ENCODE measurements at regions not wholly inside any gene's neighbourhood (a gene's known extent, or its start where the extent isn't known, plus 50 kb on each side); places are given as distances from the start of the nearest gene placed in this dataset.

GRCh38 chr13:111925146-111925875 is 141.6 kb upstream of the SOX1 start:
- no peak for DNase-seq

- no peak for DNase-seq
Measured at GRCh38 chr13:111926501-111927180, 140.3 kb upstream of the SOX1 start.

DNA sequence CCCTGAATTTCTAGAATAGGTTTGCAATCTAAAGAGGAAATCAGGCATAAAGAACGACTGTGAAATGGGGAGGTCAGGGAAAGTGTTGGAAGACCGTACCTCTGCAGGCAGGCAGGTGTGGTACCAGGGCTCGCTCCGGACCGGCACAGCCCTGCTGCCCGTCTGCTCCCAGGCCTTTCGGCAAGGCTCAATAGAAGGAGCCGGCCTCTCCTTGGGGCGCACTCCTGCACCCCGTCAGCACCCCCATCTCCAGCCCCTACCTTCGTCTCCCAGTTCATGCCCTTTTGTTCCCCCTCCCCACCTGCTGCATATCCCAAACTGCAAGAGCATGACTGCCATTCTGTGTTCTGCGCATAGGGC is 139.8 kb upstream of the SOX1 start:
- no peak for DNase-seq

GRCh38 chr13:111929036-111929616 is 137.8 kb upstream of the SOX1 start:
- no peak for DNase-seq

DNA sequence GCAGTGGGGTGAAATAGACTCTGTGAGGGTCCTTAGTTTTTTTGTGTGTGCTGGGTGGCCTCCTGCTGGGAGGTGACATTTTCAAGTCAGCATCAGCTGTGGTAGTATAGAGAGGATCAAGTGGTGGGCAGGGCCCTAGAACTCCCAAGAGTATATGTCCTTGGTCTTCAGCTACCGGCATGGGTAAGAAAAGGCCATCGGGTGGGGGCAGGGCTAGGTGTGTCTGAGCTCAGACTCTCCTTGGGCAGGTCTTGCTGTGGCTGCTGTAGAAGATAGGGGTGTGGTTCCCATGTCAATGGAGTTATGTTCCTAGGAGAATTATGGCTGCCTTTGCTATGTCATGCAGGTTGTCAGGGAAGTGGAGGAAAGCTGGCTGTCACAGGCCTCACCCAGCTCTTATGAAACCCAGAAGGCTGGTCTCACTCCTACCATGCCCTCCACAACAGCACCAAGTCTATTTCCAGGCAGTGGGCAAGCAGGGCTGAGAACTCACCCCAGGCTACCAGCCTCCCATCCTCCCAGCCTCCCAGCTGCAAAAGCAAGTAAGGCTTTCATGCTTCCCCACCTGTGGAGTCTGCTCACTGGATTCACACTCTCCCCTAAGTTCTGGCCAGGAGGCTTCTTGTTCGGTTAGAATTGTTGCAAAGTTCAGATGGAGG is 130.6 kb upstream of the SOX1 start:
- no peak for DNase-seq

GRCh38 chr13:111937777-111938311 is 129.1 kb upstream of the SOX1 start:
- DNase-seq: peak in 1 of 2 donors; percentile 9

DNA sequence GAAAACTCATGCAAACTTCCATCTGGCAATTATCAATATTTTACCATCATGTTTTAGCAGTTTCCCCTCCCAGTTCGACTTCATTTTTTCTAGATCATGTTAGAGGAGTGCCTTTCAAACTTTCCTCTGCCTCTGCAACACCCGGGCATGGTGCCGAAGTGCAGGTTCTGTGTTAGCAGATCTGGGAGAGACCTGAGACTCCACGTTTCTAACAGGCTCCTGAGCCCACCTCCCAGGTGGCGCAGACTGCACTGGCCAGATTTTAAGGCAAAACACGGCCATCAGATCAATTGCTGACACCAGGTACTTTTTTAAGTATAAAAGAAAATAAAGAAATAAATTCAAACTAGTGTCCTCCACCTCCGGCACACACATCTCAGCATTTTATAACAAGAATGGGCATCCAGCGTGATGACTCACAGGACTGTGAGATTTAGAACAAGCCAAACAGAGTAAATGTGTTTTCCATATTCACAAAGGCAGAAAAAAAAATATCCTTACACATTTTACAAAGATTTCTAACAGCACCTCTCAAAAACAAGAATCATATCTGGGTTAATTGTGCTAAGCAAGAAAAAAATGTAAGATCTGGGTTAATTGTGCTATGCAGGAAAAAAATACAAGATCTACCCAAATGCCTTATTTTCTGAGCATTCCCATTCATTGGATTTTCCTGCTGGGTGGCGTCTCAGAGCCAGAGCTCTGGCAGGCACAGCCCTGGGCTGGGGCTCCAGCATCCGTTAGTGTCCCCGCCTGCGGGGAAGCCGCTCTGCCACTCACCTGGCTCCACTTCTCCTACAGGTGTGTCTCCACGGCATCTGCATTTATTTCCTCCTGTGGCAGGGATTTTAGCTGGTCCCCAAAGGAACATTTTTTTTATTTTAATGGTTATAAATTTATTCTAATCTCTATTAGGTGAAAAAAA is 127.9 kb upstream of the SOX1 start:
- DNase-seq: no peak

DNA sequence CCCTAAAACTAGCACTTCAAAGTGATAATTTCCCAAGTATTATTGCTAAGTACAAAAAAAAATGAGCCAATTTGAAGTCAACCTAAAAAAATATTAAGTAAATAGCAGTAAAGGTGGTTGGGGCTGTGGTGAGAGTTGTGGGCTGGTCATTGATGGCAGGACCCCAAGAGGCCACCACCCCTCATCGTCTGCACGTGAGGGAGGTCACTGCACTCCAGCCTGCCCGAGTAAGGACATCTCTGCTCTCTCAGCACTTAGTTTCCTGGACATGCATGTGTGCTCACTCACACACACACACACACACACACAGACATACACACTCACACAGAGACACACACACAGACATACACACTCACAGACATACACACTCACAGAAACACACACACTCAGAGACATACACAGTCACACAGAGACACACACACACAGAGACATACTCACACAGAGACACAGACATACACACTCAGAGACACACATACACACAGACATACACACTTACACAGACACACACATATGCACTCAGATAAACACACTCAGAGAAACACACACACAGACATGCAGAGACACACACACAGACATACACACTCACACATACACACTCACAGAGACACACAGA is 127.2 kb upstream of the SOX1 start:
- DNase-seq: no peak

- no peak for DNase-seq
Measured at GRCh38 chr13:111940892-111941291, 126.1 kb upstream of the SOX1 start.

DNA sequence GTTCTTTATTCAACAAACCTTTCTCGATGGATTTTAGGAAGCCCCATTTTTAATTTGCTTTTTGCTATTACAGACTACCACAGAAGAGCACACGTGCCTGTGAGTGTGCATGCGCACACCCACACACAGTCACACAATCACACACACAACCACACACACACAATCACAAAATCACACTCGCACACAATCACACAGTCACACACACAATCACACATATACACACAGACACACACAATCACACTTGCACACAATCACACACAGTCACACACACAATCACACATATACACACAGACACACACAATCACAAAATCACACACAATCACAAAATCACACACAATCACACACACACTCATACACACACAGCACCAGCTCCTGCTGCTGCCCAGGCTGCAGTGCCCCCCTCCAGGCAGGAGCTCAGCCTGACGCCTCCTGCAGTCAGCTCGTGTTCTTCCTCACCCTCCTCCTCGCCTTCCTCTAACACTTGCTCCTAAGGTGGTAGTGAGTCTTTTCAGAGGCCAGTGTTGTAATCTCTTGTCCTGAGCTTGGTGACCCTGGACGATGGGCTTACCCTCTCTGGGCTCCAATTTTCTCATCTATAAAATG is 125.0 kb upstream of the SOX1 start:
- no peak for DNase-seq

GRCh38 chr13:111943229-111943795 is 123.6 kb upstream of the SOX1 start:
- no peak for DNase-seq

DNA sequence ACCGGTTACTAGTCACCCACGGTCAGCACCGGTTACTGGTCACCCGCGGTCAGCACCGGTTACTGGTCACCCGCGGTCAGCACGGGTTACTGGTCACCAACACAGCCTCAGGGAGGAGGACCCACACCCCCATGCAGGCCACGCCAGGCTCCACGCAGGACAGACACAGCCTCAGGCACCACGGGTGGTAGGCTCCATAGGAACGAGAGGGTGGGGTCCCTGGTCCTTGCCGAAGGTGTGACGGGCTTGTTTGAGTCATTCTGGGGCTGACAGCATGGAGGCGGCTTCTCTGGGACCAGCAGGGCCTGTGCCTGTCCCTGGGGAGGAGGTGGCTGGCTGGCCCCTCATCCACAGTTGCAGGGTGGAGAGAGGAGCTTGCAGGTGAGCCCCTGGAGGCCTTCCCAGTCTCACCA is 122.8 kb upstream of the SOX1 start:
- DNase-seq: no peak

DNA sequence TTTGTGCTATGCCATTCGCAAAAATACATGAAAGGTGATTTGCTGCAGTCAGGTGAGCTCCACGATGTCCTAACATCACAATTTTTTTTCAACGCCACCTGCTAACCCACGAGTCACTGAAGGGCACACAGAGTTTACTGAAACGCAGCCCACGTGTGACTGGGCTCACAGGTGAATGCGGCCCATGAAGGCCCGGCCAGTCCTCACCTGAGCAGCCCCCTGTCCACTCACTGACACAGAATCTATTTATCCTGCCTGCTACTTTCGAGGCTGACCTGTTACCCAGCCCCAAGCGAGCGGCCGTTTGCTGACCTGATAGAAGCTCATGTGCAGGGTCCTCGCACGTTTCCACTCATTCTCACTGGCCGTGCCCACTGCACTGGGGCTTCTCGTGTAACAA is 121.9 kb upstream of the SOX1 start:
- no peak for DNase-seq

GRCh38 chr13:111946214-111946613 is 120.7 kb upstream of the SOX1 start:
- no peak for DNase-seq

GRCh38 chr13:111947026-111947810 is 119.7 kb upstream of the SOX1 start:
- DNase-seq: no peak

DNA sequence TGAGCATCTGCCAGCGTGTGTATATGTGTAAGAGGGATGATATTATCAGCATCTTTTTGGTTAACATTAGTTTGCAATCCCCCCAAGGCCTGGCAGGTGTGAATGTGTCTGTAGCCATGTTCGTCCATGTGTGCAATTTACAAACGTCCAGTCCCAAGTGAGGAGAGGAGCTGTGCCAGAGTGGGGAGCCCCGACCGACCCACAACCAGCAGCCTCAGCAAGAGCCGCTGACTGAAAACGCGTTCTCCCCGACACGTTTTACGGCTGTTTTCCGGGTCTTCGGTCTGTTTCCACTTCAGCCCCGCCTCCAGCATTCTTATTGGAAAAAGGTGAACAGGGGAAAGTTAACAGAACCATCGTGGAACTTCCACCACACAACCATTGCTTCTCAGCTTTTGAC is 119.1 kb upstream of the SOX1 start:
- no peak for DNase-seq

- no peak for DNase-seq
Measured at GRCh38 chr13:111948281-111948680, 118.7 kb upstream of the SOX1 start.

DNA sequence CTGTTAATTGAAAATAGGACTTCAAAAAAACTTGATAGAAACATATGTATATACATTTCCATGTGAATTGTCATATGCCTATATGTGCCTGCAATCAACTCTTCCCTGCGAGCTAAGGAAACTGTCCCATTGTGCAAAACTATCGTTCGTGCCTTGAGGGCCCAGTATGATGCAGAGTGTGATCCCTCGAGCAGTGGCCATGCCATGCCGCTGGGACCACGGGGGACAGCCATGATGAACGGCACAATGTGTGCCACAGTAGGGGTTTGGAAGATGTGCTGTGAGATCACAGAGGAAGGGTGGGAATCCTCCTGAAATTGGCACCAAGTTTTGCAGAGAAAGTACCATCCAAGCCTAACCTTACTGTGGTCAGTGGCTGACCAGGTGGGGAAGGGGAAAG is 118.1 kb upstream of the SOX1 start:
- no peak for DNase-seq

- DNase-seq: no peak
Measured at GRCh38 chr13:111949311-111949710, 117.6 kb upstream of the SOX1 start.
